Glomerular visceral epithelial cell (primary cell): ENCODE measurements at regions not wholly inside any gene's neighbourhood (a gene's known extent, or its start where the extent isn't known, plus 50 kb on each side); places are given as distances from the start of the nearest gene placed in this dataset.
"Not testable (repeated sequence)": the region's sequence is repeated elsewhere in the genome, so short reads cannot be mapped to it uniquely, and the experiment has no call there.

ENCODE experiments used
- DNase-seq: peaks from one replicate; pipeline ENCODE4 v3.0.0-alpha.2; 2016; ENCODE audit errors: extremely low spot score

GRCh38 chr11:114938799-114939198 lies 260.5 kb downstream of the NXPE2 start:
- DNase-seq, result no peak

GRCh38 chr11:114942207-114942606 lies 263.9 kb downstream of the NXPE2 start:
- DNase-seq, result no peak

- DNase-seq, result no peak
Measured at GRCh38 chr11:114949614-114950351, 271.5 kb downstream of the NXPE2 start.

- no peak for DNase-seq
Measured at GRCh38 chr11:114953039-114953438, 274.7 kb downstream of the NXPE2 start.

- no peak for DNase-seq
Measured at GRCh38 chr11:114955923-114956322, 277.6 kb downstream of the NXPE2 start.

GRCh38 chr11:114956566-114956965 lies 278.2 kb downstream of the NXPE2 start:
- DNase-seq, result no peak

- DNase-seq, result no peak
Measured at GRCh38 chr11:114959953-114960505, 281.7 kb downstream of the NXPE2 start.

- DNase-seq, result not testable (repeated sequence)
Measured at GRCh38 chr11:114960819-114961218, 282.5 kb downstream of the NXPE2 start.

GRCh38 chr11:114964676-114965214 lies 286.4 kb downstream of the NXPE2 start:
- DNase-seq, result no peak

- DNase-seq, result no peak
Measured at GRCh38 chr11:114970927-114971645, 292.8 kb downstream of the NXPE2 start.

- DNase-seq, result no peak
Measured at GRCh38 chr11:114972105-114972504, 293.8 kb downstream of the NXPE2 start.

- DNase-seq, result no peak
Measured at GRCh38 chr11:114977651-114978050, 299.3 kb downstream of the NXPE2 start.

- no peak for DNase-seq
Measured at GRCh38 chr11:114982141-114982540, 303.8 kb downstream of the NXPE2 start.

GRCh38 chr11:114984611-114985163 lies 306.4 kb downstream of the NXPE2 start:
- DNase-seq, result no peak

- no peak for DNase-seq
Measured at GRCh38 chr11:114986365-114986764, 308.0 kb downstream of the NXPE2 start.

- DNase-seq, result no peak
Measured at GRCh38 chr11:114987186-114987760, 308.9 kb downstream of the NXPE2 start.

GRCh38 chr11:114988644-114989043 lies 310.3 kb downstream of the NXPE2 start:
- no peak for DNase-seq

GRCh38 chr11:114989536-114989935 lies 311.2 kb downstream of the NXPE2 start:
- DNase-seq, result no peak

- DNase-seq, result no peak
Measured at GRCh38 chr11:115005663-115006062, 327.3 kb downstream of the NXPE2 start.

GRCh38 chr11:115007851-115008250 lies 329.5 kb downstream of the NXPE2 start:
- no peak for DNase-seq

GRCh38 chr11:115008799-115009198 lies 330.5 kb downstream of the NXPE2 start:
- no peak for DNase-seq

- no peak for DNase-seq
Measured at GRCh38 chr11:115017529-115017928, 339.2 kb downstream of the NXPE2 start.
